H9 (cell line): ENCODE measurements at regions not wholly inside any gene's neighbourhood (a gene's known extent, or its start where the extent isn't known, plus 50 kb on each side); places are given as distances from the start of the nearest gene placed in this dataset.
"Not testable (repeated sequence)": the region's sequence is repeated elsewhere in the genome, so short reads cannot be mapped to it uniquely, and the experiment has no call there.

ENCODE experiments used
- DNase-seq: peaks from one replicate; pipeline ENCODE4 v3.0.0-alpha.2; 2017
- H2AFZ ChIP-seq: one replicate; pipeline ENCODE4 v1.6.1; 2013; ENCODE audit warnings: mild to moderate bottlenecking, low read length, control low read depth, moderate library complexity
- H2AK5ac ChIP-seq: 2 replicates; pipeline ENCODE4 v1.6.1; 2013; ENCODE audit warnings: low read length, control low read depth, mixed read lengths; ENCODE audit not compliant: insufficient read length
- H2BK120ac ChIP-seq: one replicate; pipeline ENCODE4 v1.6.1; 2013; ENCODE audit warnings: low read depth, mild to moderate bottlenecking, low read length, control low read depth, inconsistent platforms; ENCODE audit not compliant: poor library complexity, severe bottlenecking
- H2BK12ac ChIP-seq: 2 replicates; pipeline ENCODE4 v1.6.1; 2013; ENCODE audit warnings: low read length, control low read depth, mixed read lengths, low read depth; ENCODE audit not compliant: insufficient read length
- H2BK15ac ChIP-seq: 2 replicates; pipeline ENCODE4 v1.6.1; 2013; ENCODE audit warnings: low read depth, low read length, control low read depth
- H2BK20ac ChIP-seq: one replicate; pipeline ENCODE4 v1.6.1; 2013; ENCODE audit warnings: low read depth, mild to moderate bottlenecking, low read length, control low read depth, inconsistent platforms; ENCODE audit not compliant: poor library complexity, severe bottlenecking
- H2BK5ac ChIP-seq: 2 replicates; pipeline ENCODE4 v1.6.1; 2013; ENCODE audit warnings: low read length, control low read depth, mixed read lengths; ENCODE audit not compliant: insufficient read length
- H3K14ac ChIP-seq: 2 replicates; pipeline ENCODE4 v1.6.1; 2013; ENCODE audit warnings: low read length, control low read depth; ENCODE audit not compliant: insufficient read depth
- H3K18ac ChIP-seq: 2 replicates; pipeline ENCODE4 v1.6.1; 2013; ENCODE audit warnings: low read depth, mild to moderate bottlenecking, mixed read lengths, low read length, control low read depth; ENCODE audit not compliant: insufficient read length
- H3K23ac ChIP-seq: 2 replicates; pipeline ENCODE4 v1.6.1; 2013; ENCODE audit warnings: low read length, control low read depth, mixed read lengths, low read depth; ENCODE audit not compliant: insufficient read length
- H3K23me2 ChIP-seq: 2 replicates; pipeline ENCODE4 v1.6.1; 2013; ENCODE audit warnings: low read depth, mild to moderate bottlenecking, mixed read lengths, low read length, control low read depth; ENCODE audit not compliant: insufficient read length, poor library complexity, severe bottlenecking
- H3K27ac ChIP-seq: 2 replicates; pipeline ENCODE4 v1.5.1; 2013; ENCODE audit warnings: low read length, control low read depth, mixed read lengths, low read depth; ENCODE audit not compliant: insufficient read length
- H3K27me3 ChIP-seq: 2 replicates; pipeline ENCODE4 v1.6.1; 2013; ENCODE audit warnings: low read length, control low read depth, inconsistent platforms; ENCODE audit not compliant: insufficient read depth
- H3K4ac ChIP-seq: 2 replicates; pipeline ENCODE4 v1.6.1; 2013; ENCODE audit warnings: low read depth, mild to moderate bottlenecking, control low read depth, inconsistent platforms, low read length, moderate library complexity
- H3K4me1 ChIP-seq: 2 replicates; pipeline ENCODE4 v1.6.1; 2013; ENCODE audit warnings: low read length, control low read depth, inconsistent platforms; ENCODE audit not compliant: insufficient read depth
- H3K4me2 ChIP-seq: 2 replicates; pipeline ENCODE4 v1.6.1; 2013; ENCODE audit warnings: low read length, control low read depth, mixed read lengths; ENCODE audit not compliant: insufficient read length, insufficient read depth
- H3K56ac ChIP-seq: 2 replicates; pipeline ENCODE4 v1.6.1; 2013; ENCODE audit warnings: low read depth, mild to moderate bottlenecking, mixed read lengths, low read length, control low read depth; ENCODE audit not compliant: insufficient read length
- H3K79me1 ChIP-seq: 2 replicates; pipeline ENCODE4 v1.6.1; 2013; ENCODE audit warnings: low read depth, mild to moderate bottlenecking, moderate library complexity, low read length, control low read depth, inconsistent platforms; ENCODE audit not compliant: insufficient read depth, poor library complexity, severe bottlenecking
- H3K79me2 ChIP-seq: 2 replicates; pipeline ENCODE4 v1.6.1; 2013; ENCODE audit warnings: low read length, control low read depth, inconsistent platforms; ENCODE audit not compliant: insufficient read depth
- H3K9ac ChIP-seq: 2 replicates; pipeline ENCODE4 v1.6.1; 2013; ENCODE audit warnings: low read length, control low read depth, mixed read lengths; ENCODE audit not compliant: insufficient read length; ENCODE audit errors: extremely low read depth
- H3K9me3 ChIP-seq: one replicate; pipeline ENCODE4 v1.6.1; 2013; ENCODE audit warnings: low read depth, low read length, inconsistent platforms; ENCODE audit not compliant: control insufficient read depth
- H3T11ph ChIP-seq: one replicate; pipeline ENCODE4 v1.6.1; 2013; ENCODE audit warnings: mild to moderate bottlenecking, low read length, control low read depth, inconsistent platforms
- H4K20me1 ChIP-seq: one replicate; pipeline ENCODE4 v1.6.1; 2013; ENCODE audit not compliant: control insufficient read depth, insufficient read length, insufficient read depth
- H4K5ac ChIP-seq: 2 replicates; pipeline ENCODE4 v1.6.1; 2013; ENCODE audit warnings: low read depth, mild to moderate bottlenecking, mixed read lengths, low read length, control low read depth; ENCODE audit not compliant: insufficient read length
- H4K8ac ChIP-seq: replicated peaks from 2 replicates; pipeline ENCODE4 v1.6.1; 2013; ENCODE audit warnings: low read length, control low read depth, mixed read lengths, low read depth; ENCODE audit not compliant: insufficient read length
- H4K91ac ChIP-seq: 2 replicates; pipeline ENCODE4 v1.6.1; 2013; ENCODE audit warnings: low read depth, mild to moderate bottlenecking, moderate library complexity, mixed read lengths, low read length, control low read depth; ENCODE audit not compliant: insufficient read length
- H3K27ac Mint-ChIP-seq, 3 experiments: 2 replicates in 2 of 3; 3 replicates in 1 of 3; pipeline ENCODE4 v1.8.0; 2020 to 2021; ENCODE audit warnings: mixed read lengths in 3 of 3, mild to moderate bottlenecking in 1 of 3, moderate library complexity in 1 of 3
- H3K27me3 Mint-ChIP-seq: 2 replicates; pipeline ENCODE4 v1.8.0; 2021; ENCODE audit warnings: low read depth, mild to moderate bottlenecking, moderate library complexity, mixed read lengths
- H3K36me3 Mint-ChIP-seq, 3 experiments: 2 replicates in 2 of 3; 3 replicates in 1 of 3; pipeline ENCODE4 v1.8.0; 2020 to 2021; ENCODE audit warnings: low read depth in 3 of 3, mixed read lengths in 3 of 3; ENCODE audit not compliant: insufficient read depth in 1 of 3
- H3K4me1 Mint-ChIP-seq, 2 experiments: 2 replicates each; pipeline ENCODE4 v1.8.0; 2020; ENCODE audit warnings: mixed read lengths in 2 of 2
- H3K4me3 Mint-ChIP-seq, 2 experiments: 2 replicates in 1 of 2; 3 replicates in 1 of 2; pipeline ENCODE4 v1.8.0; 2020 to 2021; ENCODE audit warnings: mild to moderate bottlenecking in 2 of 2, mixed read lengths in 2 of 2, moderate library complexity in 1 of 2
- H3K9me3 Mint-ChIP-seq, 2 experiments: 2 replicates in 1 of 2; 3 replicates in 1 of 2; pipeline ENCODE4 v1.8.0; 2020; ENCODE audit warnings: mild to moderate bottlenecking in 2 of 2, mixed read lengths in 2 of 2, moderate library complexity in 1 of 2
- CTCF ChIP-seq: fragments of 200-600 bp; sonication (generic); conservative IDR thresholded peaks from 3 replicates; pipeline ENCODE4 v1.8.0; 2021; ENCODE audit warnings: antibody characterized with exemption, mild to moderate bottlenecking
- WGBS: extraction: QIAGEN DNeasy Blood & Tissue Kit; methylation state at CpG from one replicate; pipeline ENCODE4 v1.1.7; 2013; ENCODE audit warnings: missing lambda C conversion rate, low lambda C conversion rate, mixed read lengths; ENCODE audit not compliant: insufficient read length; ENCODE audit errors: extremely low coverage; 5-methylcytosine and 5-hydroxymethylcytosine counted together

- no peak overlapping the region for H2BK12ac ChIP-seq
- H3K9me3 ChIP-seq, result no peaks in the 10 kb centered on the region
- H2BK120ac ChIP-seq, result no peak overlapping the region
- no peak for TF ChIP-seq CTCF
- no peaks in the 10 kb centered on the region for H3K79me1 ChIP-seq
- Mint-ChIP-seq H3K4me3 (no peak overlapping the region), H3K4me1 (no peaks in the 10 kb centered on the region), H3K27me3 (no peaks in the 10 kb centered on the region), H3K36me3 (no peaks in the 10 kb centered on the region), H3K9me3 (no peaks in the 10 kb centered on the region; a peak in 1 of 5 replicates), H3K27ac (no peak overlapping the region)
- no peaks in the 10 kb centered on the region for H3K23me2 ChIP-seq
- no peak overlapping the region for H3K27ac ChIP-seq
- H2AK5ac ChIP-seq, result no peak overlapping the region
- H4K20me1 ChIP-seq, result no peaks in the 10 kb centered on the region
- DNase-seq, result no peak
- no peak overlapping the region for H3K18ac ChIP-seq
- H4K5ac ChIP-seq, result no peak overlapping the region
- H3T11ph ChIP-seq, result no peak overlapping the region
- H2BK5ac ChIP-seq, result no peak overlapping the region
- no peak overlapping the region for H2AFZ ChIP-seq
- no peak overlapping the region for H2BK15ac ChIP-seq
- no CpG with 5 or more reads among the region's 5 CpGs for WGBS
- no peak overlapping the region for H3K4me2 ChIP-seq
- H4K8ac ChIP-seq, result no peak overlapping the region
- no peaks in the 10 kb centered on the region for H3K79me2 ChIP-seq
- H3K23ac ChIP-seq, result no peak overlapping the region
- H3K56ac ChIP-seq, result no peak overlapping the region
- H2BK20ac ChIP-seq, result no peak overlapping the region
- no peaks in the 10 kb centered on the region for H3K4me1 ChIP-seq
- no peak overlapping the region for H3K14ac ChIP-seq
- no peak overlapping the region for H4K91ac ChIP-seq
- H3K4ac ChIP-seq, result no peak overlapping the region
- H3K27me3 ChIP-seq, result no peaks in the 10 kb centered on the region
- no peak overlapping the region for H3K9ac ChIP-seq
These were observed 59.2 kb upstream of the ATF7IP2 start for GRCh38 chr16:10326647-10327046.

GRCh38 chr16:10328291-10328690 lies 57.6 kb upstream of the ATF7IP2 start:
- not testable (repeated sequence) for H3K9me3 ChIP-seq

More at GRCh38 chr16:10328291-10328690, 57.6 kb upstream of the ATF7IP2 start:
- H2BK5ac ChIP-seq, H3K27me3 ChIP-seq, H2AK5ac ChIP-seq, H3K9me3 Mint-ChIP-seq, H2AFZ ChIP-seq, H3K4me3 Mint-ChIP-seq, H3K23ac ChIP-seq, H2BK15ac ChIP-seq, H3K23me2 ChIP-seq, H4K20me1 ChIP-seq, H3K56ac ChIP-seq, H4K5ac ChIP-seq, H3K36me3 Mint-ChIP-seq, H3K4me2 ChIP-seq, H4K8ac ChIP-seq, H2BK12ac ChIP-seq, H3K79me2 ChIP-seq, H2BK120ac ChIP-seq, H3K4me1 ChIP-seq, H3K18ac ChIP-seq, H3K27ac ChIP-seq, H3K9ac ChIP-seq, H3K4me1 Mint-ChIP-seq, H3K79me1 ChIP-seq, H2BK20ac ChIP-seq, H4K91ac ChIP-seq, H3K14ac ChIP-seq, H3K27me3 Mint-ChIP-seq, H3K4ac ChIP-seq, DNase-seq, H3T11ph ChIP-seq, H3K27ac Mint-ChIP-seq: not testable (repeated sequence)
- no CpG with 5 or more reads among the region's 5 CpGs for WGBS
